MG63 (cell line): ENCODE measurements at regions not wholly inside any gene's neighbourhood (a gene's known extent, or its start where the extent isn't known, plus 50 kb on each side); places are given as distances from the start of the nearest gene placed in this dataset.

Source experiments
- DNase-seq: peaks from one replicate; pipeline ENCODE4 v3.0.0-alpha.2; 2020
- H3K27me3 ChIP-seq: fragments of 250-450 bp; sonication (Bioruptor Pico); 2 replicates; pipeline ENCODE4 v1.5.1; 2020; ENCODE audit warnings: mild to moderate bottlenecking, moderate library complexity
- H3K36me3 ChIP-seq: fragments of 250-450 bp; sonication (Bioruptor Pico); 2 replicates; pipeline ENCODE4 v1.5.1; 2020; ENCODE audit warnings: mild to moderate bottlenecking, moderate library complexity
- H3K4me3 ChIP-seq: fragments of 250-450 bp; sonication (Bioruptor Pico); 2 replicates; pipeline ENCODE4 v1.5.1; 2020; ENCODE audit warnings: mild to moderate bottlenecking, moderate library complexity
- H3K9me3 ChIP-seq: fragments of 250-450 bp; sonication (Bioruptor Pico); 2 replicates; pipeline ENCODE4 v1.5.1; 2020; ENCODE audit warnings: mild to moderate bottlenecking, moderate library complexity

- H3K27me3 ChIP-seq = no peaks in the 10 kb centered on the region
- H3K36me3 ChIP-seq = no peaks in the 10 kb centered on the region
- H3K9me3 ChIP-seq = no peaks in the 10 kb centered on the region
- DNase-seq = no peak
- no peak overlapping the region for H3K4me3 ChIP-seq
Measured at GRCh38 chr10:121098751-121099150, 247.6 kb downstream of the WDR11 start.

GRCh38 chr10:121099181-121099580 is 248.0 kb downstream of the WDR11 start:
- no peaks in the 10 kb centered on the region for H3K36me3 ChIP-seq
- H3K27me3 ChIP-seq = no peaks in the 10 kb centered on the region
- no peaks in the 10 kb centered on the region for H3K9me3 ChIP-seq
- no peak overlapping the region for H3K4me3 ChIP-seq
- DNase-seq = no peak

- no peaks in the 10 kb centered on the region for H3K9me3 ChIP-seq
- H3K27me3 ChIP-seq = no peaks in the 10 kb centered on the region
- DNase-seq = no peak
- no peak overlapping the region for H3K4me3 ChIP-seq
- no peaks in the 10 kb centered on the region for H3K36me3 ChIP-seq
Measured at GRCh38 chr10:121099592-121099991, 248.4 kb downstream of the WDR11 start.

GRCh38 chr10:121101561-121101960 is 250.4 kb downstream of the WDR11 start:
- Histone ChIP-seq H3K9me3 (no peaks in the 10 kb centered on the region), H3K27me3 (no peaks in the 10 kb centered on the region), H3K36me3 (no peaks in the 10 kb centered on the region), H3K4me3 (no peak overlapping the region)
- no peak for DNase-seq

- no peaks in the 10 kb centered on the region for H3K9me3 ChIP-seq
- DNase-seq = no peak
- H3K27me3 ChIP-seq = no peaks in the 10 kb centered on the region
- no peak overlapping the region for H3K4me3 ChIP-seq
- no peaks in the 10 kb centered on the region for H3K36me3 ChIP-seq
Measured at GRCh38 chr10:121102706-121103105, 251.5 kb downstream of the WDR11 start.

- Histone ChIP-seq H3K27me3 (no peaks in the 10 kb centered on the region), H3K36me3 (no peaks in the 10 kb centered on the region), H3K9me3 (no peaks in the 10 kb centered on the region), H3K4me3 (no peak overlapping the region)
- DNase-seq = no peak
Measured at GRCh38 chr10:121104476-121105111, 253.4 kb downstream of the WDR11 start.

GRCh38 chr10:121106611-121107010 is 255.4 kb downstream of the WDR11 start:
- Histone ChIP-seq H3K27me3 (no peaks in the 10 kb centered on the region), H3K9me3 (no peaks in the 10 kb centered on the region), H3K4me3 (no peak overlapping the region), H3K36me3 (no peaks in the 10 kb centered on the region)
- DNase-seq = no peak

DNA sequence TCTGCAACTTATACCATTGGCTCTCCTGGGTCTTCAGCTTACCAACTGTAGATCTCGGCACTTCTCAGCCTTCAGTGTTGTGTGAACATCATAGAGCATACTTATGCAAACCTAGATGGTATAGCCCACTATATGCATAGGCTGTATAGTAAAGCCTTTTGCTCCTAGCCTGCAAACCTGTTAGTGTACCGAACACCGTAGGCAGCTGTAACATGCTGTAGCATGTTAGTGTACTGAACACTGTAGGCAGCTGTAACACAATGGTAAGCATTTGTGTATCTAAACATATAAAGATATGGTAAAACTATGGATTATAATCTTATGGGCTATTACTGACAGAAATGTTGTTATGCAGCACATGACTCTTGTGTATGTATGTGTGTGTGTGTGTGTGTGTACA is 256.9 kb downstream of the WDR11 start:
- Histone ChIP-seq H3K4me3 (no peak overlapping the region), H3K36me3 (no peaks in the 10 kb centered on the region), H3K9me3 (no peaks in the 10 kb centered on the region), H3K27me3 (no peaks in the 10 kb centered on the region)
- no peak for DNase-seq

DNA sequence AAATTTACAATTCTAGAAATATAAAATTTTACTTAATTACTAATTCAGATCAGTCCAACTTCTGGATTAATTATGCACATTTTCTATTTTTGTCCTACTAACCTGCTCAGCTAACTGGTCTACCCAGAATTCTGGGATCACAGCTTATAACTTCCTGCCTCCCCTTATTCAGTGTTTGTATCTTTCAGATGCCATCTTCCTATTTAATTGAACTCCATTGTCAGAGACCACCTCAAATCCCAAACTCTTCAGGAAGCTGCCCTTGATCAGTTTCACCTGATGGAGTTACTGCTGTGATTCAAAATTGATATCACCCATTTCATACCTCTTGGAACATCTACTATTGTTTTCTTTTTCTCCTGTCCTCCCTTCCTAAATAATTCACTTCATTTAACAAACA is 259.2 kb downstream of the WDR11 start:
- Histone ChIP-seq H3K27me3 (no peaks in the 10 kb centered on the region), H3K4me3 (no peak overlapping the region), H3K36me3 (no peaks in the 10 kb centered on the region), H3K9me3 (no peaks in the 10 kb centered on the region)
- no peak for DNase-seq

DNA sequence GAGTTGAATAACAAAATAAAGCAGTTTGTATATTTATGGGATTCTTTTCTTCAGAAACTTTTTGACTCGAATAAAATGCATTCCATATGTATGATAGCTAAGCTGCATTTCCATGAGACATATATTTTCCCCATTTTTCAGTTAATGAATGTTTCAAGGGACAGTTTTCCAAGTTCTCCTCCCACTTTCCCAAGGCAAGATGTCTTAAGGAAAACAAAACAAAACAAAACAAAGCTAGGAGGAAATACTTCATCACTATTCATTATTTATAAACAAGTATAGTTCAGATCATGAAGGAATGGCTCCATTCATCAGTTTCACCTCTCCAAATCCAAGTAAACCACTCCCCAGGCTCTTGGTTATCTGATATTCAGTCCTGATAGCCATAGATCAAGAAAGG is 261.0 kb downstream of the WDR11 start:
- H3K9me3 ChIP-seq = no peaks in the 10 kb centered on the region
- no peak for DNase-seq
- H3K27me3 ChIP-seq = 0 out of 2 replicates have a peak, but pooled peaks cover 2% of the 10 kb centered on the region
- no peaks in the 10 kb centered on the region for H3K36me3 ChIP-seq
- no peak overlapping the region for H3K4me3 ChIP-seq

DNA sequence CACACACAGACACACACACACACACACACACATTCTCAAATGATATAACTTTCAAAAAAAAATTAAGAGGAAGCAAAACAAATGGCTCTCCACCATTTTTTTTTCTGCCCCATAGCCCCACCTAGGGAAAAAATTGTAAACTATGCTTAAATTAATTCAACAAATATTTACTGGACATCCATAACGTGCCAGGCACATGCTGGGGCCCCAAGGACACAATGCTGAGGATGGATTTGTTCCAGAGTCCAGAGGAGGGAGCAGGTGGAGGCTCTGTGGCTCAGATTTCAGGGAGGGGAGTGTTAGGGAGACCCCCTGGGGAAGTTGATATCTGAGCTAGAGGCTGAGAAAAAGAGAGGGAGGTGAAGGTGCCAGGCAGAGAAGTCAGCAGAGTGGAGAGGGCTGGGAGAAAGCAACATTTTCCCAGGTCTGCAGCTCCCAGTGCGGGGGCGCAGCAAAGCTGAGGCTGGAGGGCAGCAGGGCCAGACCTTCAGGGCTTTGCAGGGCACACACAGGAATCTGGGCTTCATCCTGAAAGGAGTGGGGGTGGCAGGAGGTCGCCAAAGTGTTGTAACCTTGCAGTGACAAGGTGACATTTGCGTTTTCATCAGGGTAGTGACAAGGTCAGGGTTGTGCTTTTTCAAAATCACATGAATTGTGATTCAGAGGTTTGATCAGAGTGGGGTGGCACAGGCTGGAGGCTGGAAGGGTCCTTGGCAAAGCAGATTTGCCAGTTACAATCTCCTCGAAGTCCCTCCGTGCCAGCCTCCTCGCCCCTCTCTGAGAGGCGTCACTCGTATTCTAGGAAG is 261.6 kb downstream of the WDR11 start:
- no peak overlapping the region for H3K4me3 ChIP-seq
- H3K36me3 ChIP-seq = no peaks in the 10 kb centered on the region
- no peak for DNase-seq
- H3K27me3 ChIP-seq = 0 out of 2 replicates have a peak, but pooled peaks cover 2% of the 10 kb centered on the region
- no peaks in the 10 kb centered on the region for H3K9me3 ChIP-seq

- DNase-seq = no peak
- Histone ChIP-seq H3K27me3 (0 out of 2 replicates have a peak, but pooled peaks cover 2% of the 10 kb centered on the region), H3K9me3 (no peaks in the 10 kb centered on the region), H3K4me3 (no peak overlapping the region), H3K36me3 (no peaks in the 10 kb centered on the region)
Measured at GRCh38 chr10:121113385-121113696, 262.2 kb downstream of the WDR11 start.

- no peak for DNase-seq
- Histone ChIP-seq H3K9me3 (no peaks in the 10 kb centered on the region), H3K4me3 (no peak overlapping the region), H3K36me3 (no peaks in the 10 kb centered on the region), H3K27me3 (0 out of 2 replicates have a peak, but pooled peaks cover 2% of the 10 kb centered on the region)
Measured at GRCh38 chr10:121113911-121114310, 262.7 kb downstream of the WDR11 start.

GRCh38 chr10:121115154-121115553 is 264.0 kb downstream of the WDR11 start:
- no peaks in the 10 kb centered on the region for H3K9me3 ChIP-seq
- H3K27me3 ChIP-seq = 0 out of 2 replicates have a peak, but pooled peaks cover 2% of the 10 kb centered on the region
- H3K4me3 ChIP-seq = no peak overlapping the region
- no peak for DNase-seq
- no peaks in the 10 kb centered on the region for H3K36me3 ChIP-seq

DNA sequence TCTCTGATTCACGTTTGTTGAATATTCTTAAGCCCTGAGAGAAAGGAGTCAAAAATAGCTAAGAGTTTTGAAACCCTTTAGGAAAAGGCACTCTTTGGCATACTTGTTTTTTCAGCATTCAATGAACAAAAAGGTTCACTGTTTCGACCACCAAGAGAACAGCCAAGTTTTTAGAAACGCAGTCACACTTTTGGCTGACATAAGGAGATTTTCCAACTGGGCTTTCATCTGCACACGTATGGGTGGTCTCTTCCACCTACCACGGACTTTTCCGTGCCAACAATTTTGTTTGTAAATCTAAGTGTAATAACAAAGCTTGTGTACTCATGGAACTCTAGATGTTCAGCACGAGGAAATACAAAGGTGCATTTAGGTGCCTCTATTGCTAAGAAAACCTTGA is 270.3 kb downstream of the WDR11 start:
- H3K36me3 ChIP-seq = no peaks in the 10 kb centered on the region
- no peak overlapping the region for H3K4me3 ChIP-seq
- no peaks in the 10 kb centered on the region for H3K27me3 ChIP-seq
- H3K9me3 ChIP-seq = no peaks in the 10 kb centered on the region
- no peak for DNase-seq

GRCh38 chr10:121127151-121127906 is 276.2 kb downstream of the WDR11 start:
- H3K27me3 ChIP-seq = no peaks in the 10 kb centered on the region
- no peaks in the 10 kb centered on the region for H3K36me3 ChIP-seq
- H3K9me3 ChIP-seq = no peaks in the 10 kb centered on the region
- H3K4me3 ChIP-seq = no peak overlapping the region
- DNase-seq = peak; percentile 19

DNA sequence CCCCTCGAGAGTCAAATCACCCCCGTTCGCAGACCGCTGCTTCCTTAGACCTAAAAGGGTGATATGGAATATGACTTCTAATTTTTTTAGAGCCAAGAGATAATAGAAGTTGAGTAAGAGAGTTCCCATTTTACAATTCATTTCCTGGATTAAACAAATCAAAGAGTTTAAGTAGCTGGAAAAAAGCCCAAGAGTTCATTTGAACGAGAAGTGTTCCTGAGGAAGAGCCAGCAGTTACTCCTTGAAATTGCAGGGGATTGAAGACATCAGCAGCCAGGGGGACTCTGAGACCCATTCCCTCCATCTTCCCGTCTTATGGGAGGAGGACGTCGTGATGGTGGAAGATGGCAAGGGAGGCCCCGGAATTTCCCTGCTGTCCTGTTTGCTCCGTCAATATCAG is 277.0 kb downstream of the WDR11 start:
- DNase-seq = no peak
- H3K9me3 ChIP-seq = no peaks in the 10 kb centered on the region
- H3K36me3 ChIP-seq = no peaks in the 10 kb centered on the region
- H3K27me3 ChIP-seq = no peaks in the 10 kb centered on the region
- H3K4me3 ChIP-seq = no peak overlapping the region
